WTC11 (cell line): ENCODE measurements at regions not wholly inside any gene's neighbourhood (a gene's known extent, or its start where the extent isn't known, plus 50 kb on each side); places are given as distances from the start of the nearest gene placed in this dataset.
"Not testable (repeated sequence)": the region's sequence is repeated elsewhere in the genome, so short reads cannot be mapped to it uniquely, and the experiment has no call there.

Source experiments
- ATF2 ChIP-seq: sonication (generic); formaldehyde crosslinking; IDR thresholded peaks from 2 replicates; pipeline ENCODE4 v1.8.1; 2022; ENCODE audit warnings: low read depth, missing genetic modification reagents, borderline replicate concordance
- ATF3 ChIP-seq: sonication (generic); formaldehyde crosslinking; conservative IDR thresholded peaks from 2 replicates; pipeline ENCODE4 v1.8.1; 2022; ENCODE audit warnings: mild to moderate bottlenecking, missing genetic modification reagents
- ATF6 ChIP-seq: sonication (generic); formaldehyde crosslinking; IDR thresholded peaks from 2 replicates; pipeline ENCODE4 v1.8.1; 2023; ENCODE audit warnings: mild to moderate bottlenecking, missing genetic modification reagents
- CTCF ChIP-seq: fragments of 200-600 bp; IDR thresholded peaks from 2 replicates; pipeline ENCODE4 v1.8.0; 2022; ENCODE audit warnings: antibody characterized with exemption
- ERG ChIP-seq: fragments of 250-450 bp; sonication (Bioruptor Pico); IDR thresholded peaks from 2 replicates; pipeline ENCODE4 v1.8.0; 2021; ENCODE audit warnings: mild to moderate bottlenecking
- ESRRA ChIP-seq: sonication (generic); formaldehyde crosslinking; IDR thresholded peaks from 2 replicates; pipeline ENCODE4 v1.8.1; 2022; ENCODE audit warnings: mild to moderate bottlenecking, missing genetic modification reagents, borderline replicate concordance
- FOXP4 ChIP-seq: sonication (generic); formaldehyde crosslinking; IDR thresholded peaks from 2 replicates; pipeline ENCODE4 v1.8.0; 2022; ENCODE audit warnings: mild to moderate bottlenecking, missing genetic modification reagents
- MLX ChIP-seq: sonication (generic); formaldehyde crosslinking; IDR thresholded peaks from 2 replicates; pipeline ENCODE4 v1.8.1; 2023; ENCODE audit warnings: mild to moderate bottlenecking, missing genetic modification reagents, moderate library complexity
- MXD4 ChIP-seq: fragments of 250-450 bp; sonication (Bioruptor Pico); IDR thresholded peaks from 2 replicates; pipeline ENCODE4 v1.8.0; 2021; ENCODE audit warnings: mild to moderate bottlenecking, moderate library complexity, borderline replicate concordance
- NFE2L1 ChIP-seq: sonication (generic); formaldehyde crosslinking; IDR thresholded peaks from 2 replicates; pipeline ENCODE4 v1.8.1; 2023; ENCODE audit warnings: missing genetic modification reagents
- USF2 ChIP-seq: sonication (generic); formaldehyde crosslinking; IDR thresholded peaks from 2 replicates; pipeline ENCODE4 v1.8.1; 2023; ENCODE audit warnings: mild to moderate bottlenecking, missing genetic modification reagents, moderate library complexity
- ZNF121 ChIP-seq: sonication (generic); formaldehyde crosslinking; IDR thresholded peaks from 2 replicates; pipeline ENCODE4 v1.8.0; 2023; ENCODE audit warnings: missing genetic modification reagents
- ZNF423 ChIP-seq: fragments of 250-450 bp; sonication (Bioruptor Pico); IDR thresholded peaks from 2 replicates; pipeline ENCODE4 v2.1.2; 2022; ENCODE audit warnings: mild to moderate bottlenecking, moderate library complexity

GRCh38 chr1:149285638-149286037 is 182.3 kb upstream of the NBPF9 start:
- not testable (repeated sequence) for TF ChIP-seq CTCF; ZNF423 (CRISPR knock-in tag); MLX (CRISPR knock-in tag); ATF6 (CRISPR knock-in tag); ESRRA (CRISPR knock-in tag); MXD4 (CRISPR knock-in tag); ZNF121 (CRISPR knock-in tag); FOXP4 (CRISPR knock-in tag); ATF3 (CRISPR knock-in tag); NFE2L1; ATF2 (CRISPR knock-in tag); USF2 (CRISPR knock-in tag); ERG (CRISPR knock-in tag)
